NCI-H128 (cell line): ENCODE measurements at regions not wholly inside any gene's neighbourhood (a gene's known extent, or its start where the extent isn't known, plus 50 kb on each side); places are given as distances from the start of the nearest gene placed in this dataset.

Experiments
- DNase-seq: peaks from one replicate; lab custom pipeline; 2025; ENCODE audit not compliant: unreplicated experiment; lab: John Stamatoyannopoulos, UW

DNA sequence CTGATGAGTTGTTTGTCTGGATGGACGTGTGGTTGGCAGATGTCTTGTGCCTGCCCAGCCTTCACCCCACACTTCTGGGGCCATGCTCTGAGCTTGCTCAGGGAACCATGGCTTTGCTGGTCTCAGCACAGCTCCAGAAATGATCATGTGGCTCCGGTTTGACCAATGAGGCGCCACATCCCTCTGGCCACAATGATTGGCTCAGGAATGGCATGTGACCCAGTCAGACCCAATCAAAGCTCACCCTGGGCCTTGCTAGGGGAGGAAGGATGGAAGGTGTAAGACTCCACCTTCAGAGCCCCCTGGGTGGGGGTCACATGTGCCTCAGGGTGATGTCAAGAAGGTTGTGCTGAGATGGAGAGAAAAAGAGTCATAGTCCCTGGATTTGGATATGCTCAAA lies 281.6 kb upstream of the SULF2 start:
- no peak for DNase-seq

DNA sequence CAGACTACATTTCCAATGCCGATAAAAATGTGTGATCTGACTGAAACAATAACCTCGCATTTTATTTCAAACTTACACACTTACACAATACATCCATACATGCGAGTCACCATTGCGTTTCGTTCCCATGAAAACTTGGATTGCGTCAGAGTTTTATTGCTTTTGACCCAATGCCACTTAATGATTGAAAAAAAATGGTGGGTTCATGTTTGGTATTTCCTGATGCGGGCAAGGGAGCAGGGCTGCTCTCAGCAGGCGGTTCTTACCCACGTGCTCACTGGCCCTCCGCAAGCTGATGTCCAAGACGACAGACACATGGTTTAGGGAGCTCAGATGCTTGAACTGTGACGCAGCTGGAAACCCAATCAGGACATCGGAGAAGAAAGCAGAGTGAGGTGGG lies 281.0 kb upstream of the SULF2 start:
- DNase-seq, result no peak

DNA sequence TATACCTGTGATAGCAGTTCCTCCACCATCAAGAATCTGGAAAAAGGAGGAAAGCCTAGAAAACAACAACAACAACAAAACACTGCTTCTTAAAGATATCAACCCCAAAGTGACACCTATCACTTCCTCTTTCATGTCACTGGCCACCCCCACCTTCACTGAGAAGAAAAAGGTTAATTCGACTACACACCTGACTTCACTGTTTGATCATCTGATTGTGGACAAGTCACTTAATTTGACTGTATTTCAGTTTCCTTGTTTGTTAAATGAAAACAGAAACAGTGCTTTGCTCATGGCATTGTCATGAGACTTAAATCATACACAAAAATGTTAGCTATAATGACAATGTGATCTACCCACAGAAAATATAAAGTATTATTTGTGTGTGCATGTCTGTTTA lies 280.6 kb upstream of the SULF2 start:
- no peak for DNase-seq

DNA sequence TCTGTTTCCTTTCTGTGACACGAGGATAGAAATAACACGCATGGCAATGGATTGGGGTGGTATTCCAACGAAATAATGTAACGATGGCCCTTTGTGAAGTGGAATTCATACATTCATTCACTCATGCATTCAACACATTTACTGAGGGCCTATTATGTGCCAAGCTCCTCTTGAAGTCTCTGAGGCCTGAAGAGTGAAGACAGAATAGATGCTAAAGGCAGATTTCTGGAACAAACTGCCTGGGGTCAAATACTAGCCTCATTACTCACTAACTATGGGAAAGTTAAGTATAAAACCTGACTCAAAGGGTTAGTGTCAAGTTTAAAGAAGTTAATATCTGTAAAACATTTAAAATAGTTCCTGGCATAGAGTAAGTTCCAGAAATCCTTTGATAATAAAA lies 279.6 kb upstream of the SULF2 start:
- no peak for DNase-seq

DNA sequence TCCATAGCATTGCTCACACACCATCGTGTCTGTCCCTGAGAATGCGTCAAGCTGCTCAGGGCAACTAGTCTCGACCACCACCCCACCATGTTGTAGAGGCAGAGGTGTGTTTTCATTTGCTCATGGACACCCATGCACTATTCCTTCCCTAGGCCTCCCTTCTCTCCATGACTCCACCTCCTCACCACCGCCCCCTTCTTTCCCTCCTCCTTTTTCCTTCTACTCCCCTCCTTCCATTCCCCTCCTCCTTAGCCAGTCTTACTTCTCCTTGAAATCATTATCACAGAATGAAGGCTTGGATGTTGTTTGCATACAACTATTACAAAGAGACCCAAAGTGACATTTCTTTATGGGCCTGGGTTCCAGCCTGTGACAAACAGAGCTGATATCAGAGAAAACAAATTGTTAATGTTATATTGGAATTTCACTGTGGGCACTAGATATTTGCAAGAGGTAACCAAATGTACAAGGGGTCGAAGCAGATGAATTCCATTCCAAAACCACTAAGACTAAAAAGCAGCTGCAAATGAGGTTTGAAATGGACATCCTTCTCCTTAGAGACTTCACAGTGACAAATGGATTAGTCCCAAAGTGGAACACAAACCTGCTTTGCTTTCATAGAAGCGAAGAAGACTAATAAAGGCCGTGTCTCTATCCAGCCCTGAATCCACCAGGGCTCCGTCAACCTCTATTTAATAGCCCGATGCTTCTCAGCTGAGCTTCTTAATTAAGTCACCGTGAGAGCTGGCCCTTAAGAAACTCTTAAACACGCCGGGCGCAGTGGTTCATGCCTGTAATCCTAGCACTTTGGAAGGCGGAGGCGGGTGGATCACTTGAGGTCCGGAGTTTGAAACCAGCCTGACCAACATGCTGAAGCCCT lies 275.8 kb upstream of the SULF2 start:
- no peak for DNase-seq

DNA sequence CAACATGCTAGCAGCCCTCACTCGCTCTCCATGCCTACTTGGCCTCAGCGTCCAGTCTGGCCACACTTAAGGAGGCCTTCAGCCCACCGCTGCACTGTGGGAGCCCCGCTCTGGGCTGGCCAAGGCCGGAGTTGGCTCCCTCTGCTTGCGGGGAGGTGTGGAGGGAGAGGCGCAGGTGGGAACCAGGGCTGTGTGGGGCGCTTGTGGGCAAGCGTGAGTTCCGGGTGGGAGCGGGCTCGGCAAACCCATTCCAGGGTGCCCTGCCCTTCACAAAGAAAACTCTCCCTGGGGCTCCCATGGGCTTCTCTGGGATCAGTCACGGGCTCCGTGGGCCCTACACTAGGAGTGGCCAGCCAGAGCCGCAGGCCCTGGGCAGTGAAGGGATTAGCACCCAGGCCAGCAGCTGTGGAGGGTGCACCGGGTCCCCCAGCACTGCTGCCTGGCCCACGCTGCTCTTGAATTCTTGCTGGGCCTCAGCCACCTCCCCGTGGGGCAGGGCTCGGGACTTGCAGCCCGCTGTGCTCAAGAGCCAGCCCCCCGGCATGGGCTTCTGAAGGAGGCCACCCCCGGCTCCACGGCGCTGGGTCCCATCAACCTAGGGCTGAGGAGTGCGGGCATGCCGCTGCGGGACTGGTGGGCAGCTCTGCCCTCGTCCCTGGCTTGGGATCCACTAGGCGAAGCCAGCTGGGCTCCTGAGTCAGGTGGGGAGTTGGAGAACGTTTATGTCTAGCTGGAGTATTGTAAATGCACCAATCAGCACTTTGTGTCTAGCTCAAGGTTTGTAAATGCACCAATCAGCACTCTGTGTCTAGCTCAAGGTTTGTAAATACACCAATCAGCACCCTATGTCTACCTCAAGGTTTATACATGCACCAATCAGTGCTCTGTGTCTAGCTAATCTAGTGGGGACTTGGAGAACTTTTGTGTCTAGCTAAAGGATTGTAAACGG lies 273.6 kb upstream of the SULF2 start:
- DNase-seq, result no peak

DNA sequence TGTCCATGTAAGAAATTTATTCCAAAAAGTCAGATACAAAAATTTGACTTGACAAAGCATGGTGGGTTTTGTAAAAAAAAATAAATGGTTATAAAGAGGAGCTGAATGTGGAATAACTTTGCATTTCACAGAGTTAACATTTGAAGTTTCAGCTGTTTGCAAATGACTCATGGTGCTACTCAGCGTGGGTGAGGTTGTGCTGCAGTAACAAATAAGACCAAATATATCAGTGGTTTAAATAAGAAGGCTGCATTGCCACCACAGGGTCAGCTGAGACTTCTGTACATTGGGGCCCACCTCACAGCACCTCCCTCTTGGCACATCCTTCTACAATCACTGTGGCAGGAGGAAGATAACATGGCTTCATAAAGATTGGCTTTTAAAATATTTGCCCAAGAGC lies 272.5 kb upstream of the SULF2 start:
- no peak for DNase-seq

DNA sequence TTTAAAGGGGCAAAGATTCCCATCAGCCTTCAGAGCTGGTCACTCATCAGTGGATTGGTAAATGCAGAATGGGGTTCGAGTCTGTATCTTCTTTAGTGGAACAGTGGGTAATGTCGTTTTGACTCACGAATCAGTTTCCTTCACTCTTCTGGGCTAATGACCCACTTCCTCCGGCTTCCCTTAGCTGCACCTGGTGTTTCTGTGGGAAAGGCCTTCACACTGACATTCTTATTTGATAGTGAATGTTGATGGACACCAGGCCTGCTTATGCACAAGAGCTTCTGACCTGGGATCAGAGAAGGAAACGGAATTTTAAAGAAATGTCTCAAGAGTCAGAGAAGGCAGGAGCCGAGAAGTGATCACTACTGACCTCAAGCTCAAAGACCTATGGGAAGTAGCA lies 272.0 kb upstream of the SULF2 start:
- no peak for DNase-seq

DNA sequence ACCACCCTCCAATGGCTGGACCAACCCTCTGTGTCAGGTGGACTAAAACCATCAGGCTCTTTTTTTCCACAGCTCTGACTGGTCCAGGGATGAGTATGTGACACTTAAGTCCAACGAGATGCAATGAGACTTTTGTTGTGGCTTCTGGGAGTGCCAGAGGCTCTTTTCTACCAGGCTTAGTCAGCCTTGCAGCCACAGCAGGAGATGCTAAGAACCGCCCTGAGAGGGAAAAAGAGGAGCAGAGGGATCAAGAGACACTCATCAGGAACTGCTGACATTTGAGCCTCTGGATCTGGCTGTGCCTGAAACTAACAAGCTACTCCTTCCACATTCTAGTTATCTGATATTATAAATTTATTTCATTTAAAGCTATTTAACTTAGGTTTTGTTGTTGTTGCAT lies 270.9 kb upstream of the SULF2 start:
- DNase-seq, result no peak

DNA sequence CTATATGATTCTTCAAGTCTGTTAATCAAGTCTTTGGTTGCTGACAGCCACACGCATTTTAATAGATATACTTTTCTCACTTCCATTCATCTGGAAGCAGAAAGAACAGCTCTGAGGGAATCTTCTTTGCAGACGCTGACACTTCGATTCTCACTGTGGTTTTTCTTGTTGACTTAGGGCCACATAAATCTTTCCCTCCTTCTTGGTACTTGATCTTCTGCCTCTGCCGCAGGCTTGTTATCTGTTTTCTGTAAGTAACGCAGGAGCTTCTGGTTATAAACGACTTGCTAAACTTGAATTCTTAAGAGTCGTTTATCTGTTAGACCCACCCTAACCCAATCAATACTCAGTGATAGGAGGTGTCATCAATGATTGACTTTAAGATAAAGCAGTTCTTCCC lies 268.8 kb upstream of the SULF2 start:
- no peak for DNase-seq

DNA sequence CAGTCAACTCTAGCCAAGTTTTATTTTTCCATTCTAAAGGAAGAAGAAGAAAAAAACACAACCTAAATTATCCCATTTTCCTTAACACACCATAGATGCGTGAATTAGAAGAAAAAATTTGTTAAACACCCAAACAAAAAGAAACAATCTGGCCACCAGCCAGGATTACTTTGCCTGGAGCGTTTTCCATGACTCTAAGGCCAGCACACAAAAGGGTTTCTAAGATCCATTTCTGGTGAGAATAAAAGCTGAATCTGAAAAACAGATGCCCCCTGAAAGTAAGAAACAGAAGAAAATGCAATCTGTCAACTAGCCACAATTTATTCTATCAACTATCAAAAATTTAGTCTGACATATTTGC lies 267.2 kb upstream of the SULF2 start:
- no peak for DNase-seq

DNA sequence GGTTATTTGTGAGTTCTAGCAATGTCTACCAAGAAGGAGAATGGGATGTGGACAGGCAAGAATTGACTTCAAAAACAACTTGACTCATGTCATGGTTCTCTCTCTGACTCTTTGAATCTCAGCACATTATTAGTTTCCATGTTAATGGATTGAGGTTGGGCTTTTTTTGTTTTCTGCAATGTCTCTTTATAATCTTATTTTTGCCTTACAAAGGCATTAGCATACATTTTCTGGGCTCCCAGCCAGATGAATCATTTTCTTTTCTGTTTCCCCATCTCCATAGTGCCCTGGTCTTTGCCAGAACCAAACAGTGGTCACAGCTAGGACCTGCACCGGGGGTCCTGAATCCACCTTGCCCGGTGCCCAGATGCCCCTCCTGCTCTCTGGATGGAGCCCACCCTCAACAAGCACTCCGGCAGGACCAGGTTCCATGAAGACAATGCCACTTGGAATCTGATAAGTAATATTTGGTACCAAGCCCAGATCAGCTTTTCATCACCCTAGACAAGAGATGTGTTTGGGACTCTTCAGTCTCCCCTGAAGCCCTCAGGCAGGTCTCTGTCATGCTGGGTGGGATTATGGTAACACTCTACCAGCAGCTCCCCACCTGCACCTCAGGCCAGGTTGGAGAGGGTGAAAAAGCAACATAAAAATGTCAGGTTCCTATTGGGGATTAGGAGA lies 266.7 kb upstream of the SULF2 start:
- peak; percentile 59 for DNase-seq

DNA sequence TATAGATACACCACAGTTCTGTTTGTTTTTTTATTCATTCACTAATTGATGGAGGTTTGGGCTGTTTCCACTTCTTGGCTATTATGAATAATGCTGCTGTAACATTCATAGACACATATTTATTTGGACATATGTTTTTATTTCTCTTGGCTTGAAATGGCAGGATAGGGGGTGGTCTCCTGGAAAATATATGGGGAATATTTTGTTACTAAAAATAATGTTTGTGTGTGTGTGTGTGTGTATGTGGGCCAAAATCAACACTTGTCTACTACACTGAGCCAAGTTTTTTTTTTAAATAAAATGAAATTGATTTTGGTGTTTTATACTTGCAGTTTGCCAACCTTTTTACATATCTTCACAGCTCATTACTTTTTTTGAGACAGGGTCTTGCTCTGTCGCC lies 264.4 kb upstream of the SULF2 start:
- DNase-seq, result no peak

DNA sequence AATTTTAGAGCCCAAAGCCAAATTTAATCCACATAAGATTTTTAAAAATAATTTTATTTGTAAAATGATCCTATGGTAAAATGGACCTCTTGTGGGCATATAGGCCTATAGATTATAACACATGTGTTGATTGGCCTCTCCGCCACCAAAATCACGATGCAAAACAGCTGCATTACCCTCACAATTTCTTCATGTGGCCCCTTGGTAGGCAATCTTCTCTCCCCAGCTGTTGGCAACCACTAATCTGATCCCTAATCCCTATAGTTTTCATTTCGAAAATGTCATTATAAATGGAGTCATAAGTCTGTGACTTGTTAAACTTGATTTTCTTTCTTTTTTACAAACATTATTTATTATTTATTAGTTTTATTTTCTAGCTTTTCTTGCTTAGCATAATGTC lies 263.9 kb upstream of the SULF2 start:
- DNase-seq, result no peak

DNA sequence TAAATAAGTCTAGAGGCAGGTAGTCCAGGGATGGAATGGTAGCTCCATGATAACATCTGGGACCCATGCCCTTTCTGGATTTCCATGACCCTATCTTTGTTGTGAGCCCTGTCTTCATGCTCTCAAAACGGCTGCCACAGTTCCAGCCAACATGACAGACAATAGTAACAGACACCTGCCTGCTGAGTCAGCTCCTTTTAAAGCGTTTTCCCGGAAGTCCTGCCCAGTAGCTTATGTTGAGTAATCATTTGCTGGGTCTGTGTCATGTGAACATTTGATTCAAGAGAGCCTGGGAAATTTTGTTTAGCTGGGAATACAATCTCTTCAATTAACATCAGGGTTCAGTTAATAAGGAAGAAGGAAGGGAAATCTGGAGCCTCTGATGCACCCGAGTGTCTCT lies 262.2 kb upstream of the SULF2 start:
- no peak for DNase-seq

DNA sequence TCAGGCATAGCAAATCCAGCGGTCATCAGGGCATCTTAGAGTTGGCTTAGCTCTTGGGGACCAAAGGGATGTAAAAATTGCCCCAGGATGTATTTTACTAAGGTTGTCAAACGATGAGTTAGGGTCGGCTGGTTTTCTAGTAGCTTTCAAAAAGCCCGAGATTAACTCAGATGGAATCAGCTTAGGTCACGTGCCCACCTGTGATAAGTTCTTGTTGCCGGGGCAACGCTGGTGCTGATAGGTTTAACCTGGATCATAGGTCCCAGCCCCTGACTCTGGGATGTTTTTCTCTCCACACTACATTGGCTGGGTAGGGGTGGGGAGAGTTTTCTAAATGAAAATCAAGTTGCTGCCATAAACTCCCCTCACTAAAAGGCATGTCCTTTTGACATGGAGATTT lies 257.3 kb upstream of the SULF2 start:
- no peak for DNase-seq

DNA sequence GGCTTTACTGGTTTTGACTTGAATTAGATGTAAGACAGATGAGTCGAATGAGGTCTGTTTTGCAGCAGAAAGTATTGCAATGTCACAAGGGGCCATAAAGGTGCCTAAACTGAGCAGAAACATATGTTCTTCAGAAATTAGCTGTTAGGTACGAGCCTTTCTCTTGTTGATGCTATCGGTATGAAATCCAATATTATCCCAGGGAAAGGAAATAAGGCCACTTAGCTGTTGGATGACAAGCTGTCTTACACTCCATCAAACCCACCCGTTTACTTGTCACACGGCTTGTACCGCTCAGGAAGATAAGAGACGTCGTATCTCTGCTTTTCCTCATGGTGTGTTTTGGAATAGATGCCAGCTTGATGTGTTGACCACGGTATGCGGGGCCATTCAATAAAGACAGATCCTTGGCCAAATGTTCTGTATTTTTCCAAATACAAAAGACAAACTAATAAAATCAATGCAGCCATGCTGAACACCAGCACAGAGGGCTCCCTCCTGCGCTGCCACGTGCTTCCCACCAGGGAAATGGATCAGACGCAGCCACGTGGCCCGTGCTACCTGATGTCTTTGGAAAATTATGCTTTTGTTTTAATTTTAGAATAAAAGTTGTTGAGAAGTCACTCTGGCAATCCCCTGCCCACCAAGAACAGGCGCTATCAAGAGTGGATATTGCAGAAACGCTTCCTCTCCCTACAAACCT lies 255.9 kb upstream of the SULF2 start:
- peak; percentile 52 for DNase-seq

DNA sequence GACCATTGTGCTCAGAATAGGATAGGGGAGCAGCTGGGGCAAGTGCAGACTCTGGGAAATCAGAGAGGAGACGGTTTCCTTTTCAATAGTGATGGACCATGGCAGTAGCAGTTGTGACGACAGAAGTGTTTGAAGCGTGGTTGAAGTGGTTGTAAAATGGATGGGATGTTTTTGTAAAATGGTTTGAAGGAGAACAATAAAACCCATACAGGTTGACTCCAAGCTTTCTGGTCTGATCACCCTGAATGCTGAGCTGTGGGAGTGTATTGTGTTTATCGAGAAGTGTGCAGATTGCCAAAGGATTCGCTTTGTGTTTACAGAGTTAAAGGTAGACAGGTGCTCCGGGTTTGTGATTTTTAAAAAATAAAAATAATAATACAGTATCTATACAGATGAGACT lies 255.2 kb upstream of the SULF2 start:
- peak; percentile 77 for DNase-seq

DNA sequence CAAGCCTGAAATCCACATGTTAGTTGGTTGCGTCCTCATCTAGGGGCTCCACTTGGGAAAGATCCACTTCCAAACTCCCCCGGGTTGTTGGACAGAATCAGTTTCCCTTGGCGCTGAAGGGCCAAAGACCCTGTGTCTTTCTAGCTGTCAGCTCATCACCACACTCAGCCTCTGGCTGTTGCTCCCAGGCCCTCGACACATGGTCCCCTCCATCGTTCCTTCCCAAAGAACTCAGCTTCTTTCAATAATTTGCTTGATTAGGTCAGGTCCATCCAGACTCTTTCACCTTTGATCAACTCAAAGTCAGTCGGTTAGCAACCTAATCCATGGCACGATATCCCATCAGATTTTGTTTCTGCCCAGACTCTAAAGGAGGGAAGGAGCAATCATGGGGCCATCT lies 254.8 kb upstream of the SULF2 start:
- DNase-seq, result no peak

DNA sequence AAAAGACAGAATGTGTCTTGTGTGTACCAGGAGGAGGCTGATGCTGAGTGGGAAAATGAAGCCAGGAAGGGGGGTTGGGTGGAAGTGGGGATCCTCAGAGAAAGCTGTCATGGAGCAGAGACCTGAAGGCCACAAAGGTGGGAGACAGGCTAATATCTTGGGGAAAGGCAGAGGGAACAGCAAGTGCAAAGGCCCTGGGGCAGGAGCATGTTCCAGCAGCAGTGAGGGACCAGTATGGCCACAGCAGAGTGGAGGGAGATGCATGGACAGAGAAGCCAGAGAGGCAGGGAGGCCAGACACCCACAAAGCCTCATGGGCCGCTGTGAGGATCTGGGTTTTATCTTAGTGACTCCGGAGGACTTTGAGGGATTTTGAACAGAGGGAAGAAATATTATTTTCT lies 254.2 kb upstream of the SULF2 start:
- DNase-seq, result no peak

DNA sequence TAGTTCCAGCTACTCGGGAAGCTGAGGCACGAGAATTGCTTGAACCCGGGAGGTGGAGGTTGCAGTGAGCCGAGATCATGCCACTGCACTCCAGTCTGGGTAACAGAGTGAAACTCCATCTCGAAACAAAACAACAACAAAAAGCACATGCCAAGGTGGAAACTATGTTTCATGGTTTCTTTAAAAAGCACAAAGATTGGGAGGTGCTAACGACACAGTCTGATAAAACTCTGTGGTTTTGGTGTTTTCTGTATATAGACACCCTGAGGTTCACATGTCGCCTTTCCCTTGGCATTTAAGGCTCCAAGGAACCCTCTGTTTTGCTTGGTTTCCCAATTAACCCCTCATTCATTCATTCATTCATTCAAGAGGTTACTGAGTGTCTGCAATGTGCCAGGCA lies 253.4 kb upstream of the SULF2 start:
- no peak for DNase-seq
